HFFc6 (cell line): ENCODE measurements at regions not wholly inside any gene's neighbourhood (a gene's known extent, or its start where the extent isn't known, plus 50 kb on each side); places are given as distances from the start of the nearest gene placed in this dataset.

Experiments
- DNase-seq: peaks from one replicate; pipeline ENCODE4 v3.0.0-alpha.2; 2018
- H3K27ac Mint-ChIP-seq: 2 replicates; pipeline ENCODE4 v1.8.0; 2020; ENCODE audit warnings: mild to moderate bottlenecking, mixed read lengths
- H3K27me3 Mint-ChIP-seq: 2 replicates; pipeline ENCODE4 v1.8.0; 2021; ENCODE audit warnings: mild to moderate bottlenecking, moderate library complexity, mixed read lengths; ENCODE audit not compliant: insufficient read depth
- H3K36me3 Mint-ChIP-seq: 2 replicates; pipeline ENCODE4 v1.8.0; 2021; ENCODE audit warnings: low read depth, mixed read lengths
- H3K4me1 Mint-ChIP-seq: 2 replicates; pipeline ENCODE4 v1.8.0; 2020; ENCODE audit warnings: low read depth, mixed read lengths
- H3K4me3 Mint-ChIP-seq: 2 replicates; pipeline ENCODE4 v1.8.0; 2020; ENCODE audit warnings: mild to moderate bottlenecking, moderate library complexity, mixed read lengths
- H3K9me3 Mint-ChIP-seq: 2 replicates; pipeline ENCODE4 v1.8.0; 2020; ENCODE audit warnings: mild to moderate bottlenecking, mixed read lengths
- TF ChIP-seq, protein P1 (sequence below): fragments of 200-600 bp; sonication (generic); IDR thresholded peaks from 2 replicates; pipeline ENCODE4 v1.5.0; 2021; ENCODE audit warnings: antibody characterized with exemption, mild to moderate bottlenecking

- TF ChIP-seq, protein P1, sequence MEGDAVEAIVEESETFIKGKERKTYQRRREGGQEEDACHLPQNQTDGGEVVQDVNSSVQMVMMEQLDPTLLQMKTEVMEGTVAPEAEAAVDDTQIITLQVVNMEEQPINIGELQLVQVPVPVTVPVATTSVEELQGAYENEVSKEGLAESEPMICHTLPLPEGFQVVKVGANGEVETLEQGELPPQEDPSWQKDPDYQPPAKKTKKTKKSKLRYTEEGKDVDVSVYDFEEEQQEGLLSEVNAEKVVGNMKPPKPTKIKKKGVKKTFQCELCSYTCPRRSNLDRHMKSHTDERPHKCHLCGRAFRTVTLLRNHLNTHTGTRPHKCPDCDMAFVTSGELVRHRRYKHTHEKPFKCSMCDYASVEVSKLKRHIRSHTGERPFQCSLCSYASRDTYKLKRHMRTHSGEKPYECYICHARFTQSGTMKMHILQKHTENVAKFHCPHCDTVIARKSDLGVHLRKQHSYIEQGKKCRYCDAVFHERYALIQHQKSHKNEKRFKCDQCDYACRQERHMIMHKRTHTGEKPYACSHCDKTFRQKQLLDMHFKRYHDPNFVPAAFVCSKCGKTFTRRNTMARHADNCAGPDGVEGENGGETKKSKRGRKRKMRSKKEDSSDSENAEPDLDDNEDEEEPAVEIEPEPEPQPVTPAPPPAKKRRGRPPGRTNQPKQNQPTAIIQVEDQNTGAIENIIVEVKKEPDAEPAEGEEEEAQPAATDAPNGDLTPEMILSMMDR, result no peak
- Mint-ChIP-seq H3K4me3 (no peak overlapping the region), H3K27me3 (no peaks in the 10 kb centered on the region), H3K36me3 (peaks cover 8% of the 10 kb centered on the region), H3K4me1 (peaks cover 7% of the 10 kb centered on the region), H3K9me3 (no peaks in the 10 kb centered on the region), H3K27ac (no peak overlapping the region)
- DNase-seq, result no peak
These were observed 683.7 kb upstream of the LRRN3 start for GRCh38 chr7:110407242-110407641.

DNA sequence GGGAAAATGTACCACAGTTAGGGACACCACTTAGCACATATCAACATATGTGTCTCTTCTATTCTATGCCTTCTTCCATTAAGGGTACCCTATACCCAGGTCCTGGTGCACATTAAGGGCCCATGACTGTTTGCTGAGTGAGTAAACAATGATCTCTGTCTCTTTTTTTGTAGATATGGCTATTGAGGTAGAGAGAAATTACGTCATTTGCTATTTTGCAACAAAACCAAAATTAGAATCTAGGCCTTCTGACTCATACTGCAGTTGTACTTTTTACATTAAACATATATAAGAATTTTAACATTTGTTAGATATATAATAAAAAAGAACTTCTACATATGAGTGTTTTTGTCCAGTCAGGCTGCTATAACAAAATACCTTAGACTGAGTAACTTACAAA, 683.2 kb upstream of the LRRN3 start:
- TF ChIP-seq, protein P1, result no peak
- no peaks in the 10 kb centered on the region for H3K27me3 Mint-ChIP-seq
- DNase-seq, result no peak
- peaks cover 7% of the 10 kb centered on the region for H3K4me1 Mint-ChIP-seq
- no peaks in the 10 kb centered on the region for H3K9me3 Mint-ChIP-seq
- H3K36me3 Mint-ChIP-seq, result peaks cover 8% of the 10 kb centered on the region
- H3K4me3 Mint-ChIP-seq, result no peak overlapping the region
- no peak overlapping the region for H3K27ac Mint-ChIP-seq

DNA sequence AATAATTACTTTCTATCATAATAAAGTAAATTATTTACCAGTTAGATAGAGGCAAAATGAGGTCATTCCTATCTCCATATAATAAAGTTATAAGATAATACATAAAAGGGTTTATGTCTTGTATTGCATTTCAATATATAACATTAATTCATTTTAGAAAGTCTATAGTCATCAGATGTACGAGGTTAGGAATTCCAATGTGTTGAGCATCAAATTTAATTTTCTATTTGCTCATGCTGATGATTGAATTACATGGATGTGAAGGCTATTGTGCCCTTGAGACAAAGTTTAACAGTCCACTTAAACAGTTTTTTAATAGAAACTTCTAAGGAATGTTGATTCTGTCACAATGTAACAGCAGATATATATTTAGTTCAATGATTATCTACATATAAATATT, 678.3 kb upstream of the LRRN3 start:
- H3K4me1 Mint-ChIP-seq, result peaks cover 16% of the 10 kb centered on the region
- no peak for DNase-seq
- H3K27me3 Mint-ChIP-seq, result no peaks in the 10 kb centered on the region
- no peaks in the 10 kb centered on the region for H3K9me3 Mint-ChIP-seq
- peaks cover 15% of the 10 kb centered on the region for H3K36me3 Mint-ChIP-seq
- no peak overlapping the region for H3K27ac Mint-ChIP-seq
- no peak overlapping the region for H3K4me3 Mint-ChIP-seq
- TF ChIP-seq, protein P1, result no peak

DNA sequence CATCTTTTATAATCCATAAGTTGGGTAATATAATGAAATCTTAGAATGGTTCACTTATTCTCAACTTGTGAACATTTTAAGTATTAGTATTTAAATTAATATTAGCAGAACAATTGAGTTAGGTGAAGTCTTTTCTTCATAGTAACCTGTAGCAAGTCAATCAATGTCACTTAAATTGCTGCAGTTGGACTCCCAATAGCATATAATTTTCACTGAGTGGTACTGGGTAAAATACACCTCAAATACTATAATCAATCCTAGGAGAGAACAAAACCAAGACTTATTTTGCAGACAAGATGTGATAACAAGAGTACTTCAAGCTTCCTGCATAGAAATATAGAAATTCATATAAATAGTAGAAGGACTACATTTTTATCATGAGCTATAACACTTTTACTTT, 677.9 kb upstream of the LRRN3 start:
- Mint-ChIP-seq H3K9me3 (no peaks in the 10 kb centered on the region), H3K27me3 (no peaks in the 10 kb centered on the region), H3K4me3 (no peak overlapping the region), H3K36me3 (peaks cover 15% of the 10 kb centered on the region), H3K4me1 (peaks cover 17% of the 10 kb centered on the region), H3K27ac (no peak overlapping the region)
- TF ChIP-seq, protein P1, result no peak
- DNase-seq, result no peak

DNA sequence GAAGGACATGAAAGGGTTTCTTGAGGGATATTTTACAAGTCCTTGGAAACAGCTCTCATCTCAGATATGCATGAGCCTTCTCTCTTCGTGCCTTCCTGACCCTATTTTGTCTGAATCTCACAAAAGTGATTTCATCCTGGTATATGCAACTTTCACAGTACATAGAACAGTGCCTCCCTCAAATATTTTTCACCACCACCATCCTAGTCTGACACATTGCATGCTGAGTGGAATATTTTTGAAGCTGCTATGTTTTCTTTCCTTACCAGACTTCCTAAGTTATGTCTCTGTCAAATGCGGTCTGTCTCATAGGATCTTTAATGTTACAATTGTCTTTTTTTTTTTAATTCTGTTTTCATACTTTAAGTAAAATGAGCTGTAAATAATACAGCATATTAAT, 673.3 kb upstream of the LRRN3 start:
- Mint-ChIP-seq H3K4me1 (peaks cover 29% of the 10 kb centered on the region), H3K27me3 (0 out of 2 replicates have a peak, but pooled peaks cover 1% of the 10 kb centered on the region), H3K36me3 (0 out of 2 replicates have a peak, but pooled peaks cover 7% of the 10 kb centered on the region), H3K27ac (no peak overlapping the region), H3K9me3 (no peaks in the 10 kb centered on the region), H3K4me3 (no peak overlapping the region)
- no peak for DNase-seq
- TF ChIP-seq, protein P1, result no peak
